GM18873 (cell line): ENCODE measurements at regions not wholly inside any gene's neighbourhood (a gene's known extent, or its start where the extent isn't known, plus 50 kb on each side); places are given as distances from the start of the nearest gene placed in this dataset.

Experiments
- ATAC-seq: cut with Tn5 transposase; IDR thresholded peaks from one replicate; pipeline ENCODE4 v1.9.1; 2021; ENCODE audit warnings: mild to moderate bottlenecking, moderate library complexity, moderate number of reproducible peaks; ENCODE audit not compliant: unreplicated experiment, low FRiP score

DNA sequence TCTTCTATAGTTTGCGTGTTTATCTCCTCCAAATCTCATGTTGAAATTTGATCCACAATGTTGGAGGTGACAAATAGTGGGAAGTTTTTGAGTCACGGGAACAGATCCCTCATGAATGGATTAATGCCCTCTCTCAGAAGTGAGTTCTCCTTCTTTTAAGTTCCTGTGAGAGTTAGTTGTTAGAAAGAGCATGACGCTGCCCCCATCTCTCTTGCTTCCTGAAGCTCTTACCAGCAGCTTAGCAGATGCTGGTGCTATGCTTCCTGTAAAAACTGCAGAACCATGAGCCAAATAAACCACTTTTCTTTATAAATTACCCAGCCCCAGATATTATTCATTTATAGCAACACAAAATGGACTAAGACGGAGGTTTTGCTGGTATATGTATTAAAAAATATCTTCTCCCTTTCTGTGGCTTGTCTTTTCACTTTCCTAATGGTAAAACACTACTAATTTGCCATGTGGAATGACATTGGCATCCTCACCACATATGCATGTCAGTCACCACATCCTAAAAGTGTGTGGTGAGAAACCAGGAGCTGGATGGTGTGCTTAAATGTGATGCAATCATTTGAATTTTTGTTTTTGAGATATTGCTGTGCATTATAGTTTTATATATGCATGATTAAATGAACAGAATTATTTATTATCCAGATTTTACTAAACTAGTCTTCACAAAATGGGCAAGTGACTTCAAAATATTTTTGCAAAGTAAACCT lies 449.3 kb downstream of the ADAMTS20 start:
- no peak for ATAC-seq

DNA sequence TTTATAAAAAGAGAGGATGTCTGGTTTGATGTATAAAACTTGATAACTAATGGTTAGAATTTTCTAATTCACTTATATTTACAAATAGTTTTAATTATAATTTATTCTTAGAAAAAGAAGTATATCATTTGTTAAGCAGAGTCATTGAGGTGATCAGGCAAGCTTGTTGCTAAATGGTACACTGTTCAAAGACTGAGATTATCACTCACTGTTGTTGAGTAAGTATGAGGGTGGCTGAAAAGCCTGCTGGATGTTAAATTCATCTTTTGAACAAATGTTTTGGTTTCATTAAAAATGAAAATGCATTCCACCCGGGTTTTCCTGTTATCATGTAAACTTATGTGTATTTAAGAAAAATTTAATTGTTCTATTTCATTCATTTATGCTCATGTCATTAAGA lies 451.8 kb downstream of the ADAMTS20 start:
- ATAC-seq = no peak

DNA sequence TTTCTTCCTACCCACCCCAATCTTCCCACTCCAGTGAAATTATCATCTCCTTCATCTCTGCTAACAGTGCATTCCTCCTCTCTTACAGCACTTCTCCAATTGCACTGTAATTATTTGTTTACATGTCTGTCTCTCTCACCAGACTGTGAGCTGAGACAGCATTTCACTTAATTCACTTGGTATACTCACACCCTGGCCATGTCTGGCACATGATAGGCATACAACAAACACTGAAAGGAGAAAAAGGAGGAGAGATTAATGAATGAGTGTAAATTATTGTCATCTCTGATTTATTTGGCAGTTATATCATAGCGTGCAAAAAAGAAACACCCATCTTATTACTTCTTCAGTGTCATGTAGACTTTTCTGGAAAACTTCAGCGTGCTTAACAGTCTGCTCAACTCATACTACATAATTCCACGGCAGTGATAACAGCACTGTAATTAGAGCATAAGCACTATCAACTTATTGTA lies 452.3 kb downstream of the ADAMTS20 start:
- no peak for ATAC-seq

DNA sequence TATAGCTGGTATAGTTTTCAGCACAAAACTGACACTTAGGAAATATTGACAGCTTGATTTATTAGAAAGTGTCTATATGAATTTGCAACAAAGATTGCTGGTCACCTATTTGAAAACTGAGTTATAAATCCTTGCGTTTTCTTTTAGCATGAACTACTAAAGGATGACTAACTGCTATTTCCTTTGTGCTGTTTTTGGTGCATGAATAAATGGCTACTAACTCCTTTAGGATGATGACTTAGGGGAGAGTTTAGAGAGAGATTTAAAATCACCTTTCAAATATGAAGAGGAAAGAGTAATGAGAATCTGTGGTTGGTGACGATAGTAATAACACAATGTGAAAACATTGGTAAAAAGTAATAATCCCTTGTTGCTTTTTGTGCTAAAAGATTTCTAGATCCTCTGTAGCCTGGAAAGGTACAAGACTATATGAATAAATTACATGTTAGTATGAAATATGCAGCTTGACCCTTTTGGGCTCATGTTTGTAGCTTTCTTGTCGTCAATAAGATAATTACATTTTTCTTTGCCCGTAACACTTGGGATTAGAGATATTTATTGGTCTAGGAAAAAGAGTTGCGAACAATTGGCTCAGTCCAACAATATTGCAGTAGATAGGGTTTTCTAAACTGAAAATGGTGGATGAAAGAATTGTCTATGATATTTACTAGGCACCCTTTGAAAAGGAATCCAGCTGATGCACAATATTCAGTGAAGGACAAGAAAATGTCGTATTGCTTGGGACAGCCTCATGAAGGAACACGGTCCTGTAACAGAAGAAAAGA lies 453.0 kb downstream of the ADAMTS20 start:
- ATAC-seq = no peak

DNA sequence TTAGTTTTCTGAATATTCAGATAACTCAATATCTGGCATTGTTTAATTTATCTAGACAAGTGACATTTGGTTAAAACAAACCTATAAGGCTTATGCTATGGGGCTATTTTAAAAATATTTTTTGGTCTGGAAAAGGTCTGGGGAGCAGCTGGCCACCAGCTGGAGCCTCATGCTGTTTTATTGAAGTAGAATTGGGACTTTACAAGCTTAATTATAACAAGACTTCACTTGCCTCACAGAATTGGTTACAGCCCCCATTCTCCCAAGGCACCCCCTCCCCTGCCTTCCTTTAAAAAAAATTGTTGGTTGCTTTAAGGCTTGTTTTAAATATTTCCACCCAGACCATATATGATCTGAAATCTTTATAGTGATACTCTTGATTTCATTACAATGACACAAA lies 453.9 kb downstream of the ADAMTS20 start:
- ATAC-seq = no peak

DNA sequence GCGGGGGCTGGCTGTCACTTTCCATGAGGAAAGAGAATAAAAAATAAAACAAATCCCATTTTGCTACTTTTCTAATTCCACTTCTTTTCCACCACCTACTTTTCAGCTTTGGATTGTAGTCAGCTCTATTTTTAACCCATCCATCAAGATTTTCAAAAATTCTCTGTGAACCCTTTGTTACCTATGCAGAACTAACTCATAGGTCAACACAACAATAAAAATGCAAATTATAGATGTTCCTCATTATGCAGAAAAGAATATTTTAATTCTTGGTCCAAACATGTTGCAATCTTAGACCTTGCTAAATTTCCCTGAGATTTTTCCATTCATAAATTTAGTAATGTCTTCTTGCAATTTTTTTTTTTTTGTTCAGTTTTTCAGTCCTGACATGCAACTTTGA lies 454.5 kb downstream of the ADAMTS20 start:
- no peak for ATAC-seq

DNA sequence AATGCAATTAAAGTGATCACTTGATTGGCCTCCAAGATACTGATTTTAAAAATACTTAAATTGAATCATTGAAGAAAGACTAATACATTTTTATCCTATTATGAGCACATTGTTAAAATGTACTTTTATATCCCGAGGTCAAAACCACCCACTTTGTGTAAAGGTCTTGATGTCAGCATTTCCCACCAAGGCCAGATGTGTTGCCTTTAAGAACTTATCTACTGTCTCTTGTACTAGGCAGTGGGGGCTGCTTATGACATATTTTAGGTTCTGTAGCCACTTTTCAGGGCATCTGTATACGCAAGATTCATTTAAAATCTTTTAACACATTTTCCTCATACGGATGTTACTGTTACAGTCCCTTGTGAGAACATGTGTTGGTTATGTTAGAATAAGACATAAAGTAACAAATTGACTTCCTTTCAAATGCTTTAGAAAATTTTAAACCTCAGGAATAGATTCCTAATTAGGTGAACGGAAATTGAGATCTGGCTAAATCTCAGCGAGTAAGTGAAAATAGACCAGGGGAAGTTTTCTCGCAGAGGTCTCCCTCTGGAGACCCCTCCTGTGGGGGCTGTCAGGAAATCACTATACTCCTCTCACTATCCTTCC lies 456.2 kb downstream of the ADAMTS20 start:
- ATAC-seq = no peak

DNA sequence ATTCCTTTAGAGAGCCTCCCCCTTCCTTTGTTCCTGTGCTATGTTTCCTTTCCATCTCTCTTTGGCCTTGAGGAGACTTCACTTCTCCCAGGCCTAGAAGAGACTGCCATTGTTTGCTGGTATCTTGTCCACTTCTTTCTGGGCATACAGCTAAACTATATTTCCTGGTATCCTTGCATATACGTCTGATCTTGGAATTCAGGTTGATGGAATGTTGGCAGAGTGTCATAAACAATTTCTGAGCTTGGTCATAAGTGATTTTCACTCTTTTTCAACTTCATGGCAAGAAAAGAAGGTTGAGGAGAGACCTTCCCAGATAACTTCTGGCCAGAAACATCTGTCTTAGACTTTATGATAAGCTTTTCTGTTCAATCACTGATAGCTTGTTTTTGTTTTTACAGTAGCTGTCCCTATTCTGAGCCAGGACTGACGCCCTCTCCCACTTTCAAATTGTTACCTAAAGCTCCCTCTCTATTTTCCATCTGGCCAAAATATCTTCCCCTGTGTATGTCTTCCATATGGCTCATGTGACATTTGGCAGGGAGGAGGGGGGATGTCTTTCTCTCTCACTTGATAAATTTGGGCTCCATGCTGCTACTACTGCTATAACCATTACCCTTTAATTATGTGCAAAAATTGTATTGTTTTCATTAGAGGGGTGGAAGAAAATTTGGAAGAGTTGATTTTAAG lies 457.0 kb downstream of the ADAMTS20 start:
- no peak for ATAC-seq

DNA sequence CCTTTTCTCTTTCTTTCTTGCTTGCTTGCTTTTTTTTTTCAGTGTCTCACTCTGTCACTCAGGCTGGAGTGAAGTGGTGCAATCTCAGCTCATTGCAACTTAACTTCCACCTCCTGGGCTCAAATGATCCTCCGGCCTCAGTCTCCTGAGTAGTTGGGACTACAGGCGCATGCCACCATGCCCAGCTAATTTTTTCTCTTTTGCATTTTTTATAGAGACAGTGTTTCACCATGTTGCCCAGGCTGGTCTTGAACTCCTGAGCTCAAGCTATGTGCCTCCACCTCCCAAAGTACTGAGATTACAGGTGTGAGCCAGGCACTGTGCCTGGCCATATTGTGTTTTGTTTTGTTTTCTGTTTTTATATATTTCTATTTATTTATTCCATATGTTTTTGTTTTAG lies 461.0 kb downstream of the ADAMTS20 start:
- ATAC-seq = no peak

DNA sequence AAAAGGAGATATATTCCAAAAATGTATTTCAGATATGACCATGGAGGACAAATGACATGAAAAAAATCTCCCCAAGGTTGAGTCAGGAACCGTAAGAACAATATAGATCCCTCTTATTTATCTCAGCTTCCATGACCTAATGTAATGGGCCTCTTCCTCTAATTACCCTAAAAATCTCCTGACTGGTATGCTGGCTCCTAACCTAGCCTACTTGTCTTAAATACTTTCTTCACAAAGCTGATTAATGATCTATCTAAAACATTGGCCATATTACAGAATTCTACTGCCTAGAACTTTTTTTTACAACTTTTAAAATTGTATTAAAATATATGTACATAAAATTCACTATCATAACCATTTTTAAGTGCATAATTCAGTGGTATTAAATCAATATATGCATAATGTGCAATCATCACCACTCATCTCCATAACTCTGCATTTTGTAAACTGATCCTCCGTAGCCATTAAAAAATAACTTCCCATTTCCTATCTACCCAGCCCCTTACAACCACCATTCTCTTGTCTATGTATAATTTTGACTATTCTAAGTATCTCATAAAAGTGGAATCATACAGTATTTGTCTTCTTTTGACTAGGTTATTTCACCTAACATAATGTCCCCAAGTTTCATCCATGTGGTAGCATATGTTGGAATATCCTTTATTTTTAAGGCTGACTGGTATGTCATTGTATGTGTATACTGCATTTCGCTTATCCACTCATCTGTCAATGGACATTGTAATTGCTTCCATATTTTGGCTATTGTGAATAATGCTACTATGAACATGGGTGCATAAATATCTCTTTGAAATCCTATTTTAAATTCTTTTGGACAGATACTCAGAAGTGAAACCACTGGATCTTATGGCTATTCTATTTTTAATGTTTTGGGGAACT lies 464.6 kb downstream of the ADAMTS20 start:
- no peak for ATAC-seq

DNA sequence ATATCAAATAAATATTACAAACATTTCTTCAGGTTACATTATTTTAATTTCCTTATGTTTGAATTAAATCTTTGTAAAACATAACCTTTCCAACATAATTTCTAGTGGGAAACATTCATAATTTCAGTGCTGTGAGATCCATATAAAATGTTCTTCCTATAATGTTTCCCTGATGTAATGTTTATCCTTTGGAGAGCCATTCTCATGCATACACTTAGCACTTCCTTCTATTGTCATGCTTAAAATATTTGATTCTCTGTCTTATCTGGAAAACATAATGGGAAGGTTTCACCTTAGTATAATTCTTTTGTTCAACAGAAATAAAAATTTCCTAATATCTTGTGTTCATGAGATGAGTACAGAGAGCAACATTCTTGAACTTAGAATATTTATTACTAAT lies 472.5 kb downstream of the ADAMTS20 start:
- no peak for ATAC-seq

DNA sequence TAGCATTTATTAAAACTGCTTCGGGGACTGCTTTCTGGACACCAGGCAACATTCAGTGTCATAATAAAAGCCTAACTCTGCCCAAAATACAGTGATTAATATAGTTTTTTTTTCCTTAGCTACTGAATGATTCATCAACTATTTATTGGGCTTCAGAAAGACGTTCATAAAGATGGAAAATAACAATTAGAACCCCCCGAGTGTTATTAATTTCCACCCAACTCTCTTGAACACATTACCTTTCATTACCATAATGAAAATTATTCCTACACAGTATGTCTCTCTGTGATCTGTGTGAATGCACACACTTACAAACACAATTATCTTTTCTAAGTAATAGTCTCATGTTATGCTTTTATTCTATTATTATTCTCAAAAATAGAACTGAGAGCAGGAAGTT lies 473.0 kb downstream of the ADAMTS20 start:
- ATAC-seq = no peak

DNA sequence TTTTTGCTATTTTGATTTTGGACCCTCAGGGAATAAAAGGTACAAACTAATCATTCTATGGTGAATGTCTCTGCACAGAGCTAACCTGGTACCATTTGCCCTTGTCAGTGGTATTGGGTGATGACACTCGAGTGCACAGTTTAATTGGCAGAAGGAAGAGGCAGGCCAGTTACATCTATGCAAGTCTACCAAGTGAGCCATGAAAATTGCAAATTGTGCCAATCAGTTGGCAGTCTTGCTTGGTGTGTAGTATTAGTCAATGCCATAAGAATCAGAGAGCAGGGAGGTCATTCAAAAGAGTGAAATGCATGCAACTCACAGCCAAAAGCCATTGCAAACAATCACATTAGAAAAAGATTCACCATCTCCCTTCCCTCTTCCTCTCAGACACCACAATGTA lies 479.6 kb downstream of the ADAMTS20 start:
- ATAC-seq = no peak

DNA sequence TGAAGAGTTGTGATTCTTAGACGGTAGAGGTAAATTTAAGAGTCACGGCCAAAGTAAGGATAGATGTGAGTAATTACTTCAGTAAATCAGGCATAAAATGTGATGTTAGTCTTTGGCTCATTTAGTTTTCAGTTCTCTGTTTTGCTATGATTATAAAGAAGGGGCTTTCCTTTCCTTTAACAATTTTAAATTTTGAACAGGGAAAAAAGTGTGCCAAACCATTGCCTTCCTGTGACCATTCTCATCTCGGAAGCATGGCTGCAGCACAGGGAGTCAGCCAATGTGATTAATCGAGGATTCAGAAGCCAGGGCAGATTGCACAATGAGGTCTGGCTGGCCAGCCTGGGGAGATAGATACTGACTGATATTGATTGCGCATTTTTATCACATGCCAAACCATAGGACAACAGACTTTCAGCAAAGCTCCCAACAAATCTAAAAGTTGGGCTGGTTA lies 480.2 kb upstream of the PRICKLE1 start:
- no peak for ATAC-seq

DNA sequence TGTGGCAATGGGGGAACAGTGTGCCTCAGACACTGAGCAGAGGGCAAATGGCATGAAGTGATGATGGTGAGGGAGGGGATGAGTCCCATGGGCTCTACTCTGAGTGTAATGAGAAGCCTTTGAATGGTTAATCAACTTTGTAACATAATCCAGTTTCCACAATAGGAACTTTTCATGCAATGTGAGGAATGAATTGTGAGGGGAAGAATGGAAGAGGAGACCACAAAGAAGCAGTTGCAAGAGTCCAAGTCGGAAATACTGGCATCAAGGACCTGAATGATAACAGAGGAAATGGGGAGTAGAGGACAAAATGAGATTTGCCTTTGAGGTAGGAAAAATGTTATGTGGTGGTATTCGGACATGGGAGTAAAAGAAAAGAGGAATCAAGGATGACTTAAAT lies 476.9 kb upstream of the PRICKLE1 start:
- no peak for ATAC-seq

DNA sequence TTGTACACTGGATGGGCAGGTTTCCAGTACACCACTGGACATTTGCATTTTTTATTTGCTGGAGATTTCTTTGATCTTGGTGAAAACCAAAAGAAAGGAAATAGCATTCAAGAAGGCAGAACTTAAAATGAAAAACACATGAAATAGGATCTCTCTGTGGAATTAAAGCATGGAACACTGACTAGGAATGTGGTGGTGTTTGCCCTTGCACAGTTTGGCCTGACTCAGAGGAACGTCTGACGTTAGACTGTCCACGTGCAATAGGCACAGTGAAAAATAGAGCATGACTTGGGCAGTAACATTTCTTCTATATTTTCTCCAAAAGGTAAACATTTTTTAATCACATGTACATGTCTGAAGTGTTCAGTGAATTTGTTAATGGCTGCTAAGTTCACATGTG lies 474.1 kb upstream of the PRICKLE1 start:
- no peak for ATAC-seq

DNA sequence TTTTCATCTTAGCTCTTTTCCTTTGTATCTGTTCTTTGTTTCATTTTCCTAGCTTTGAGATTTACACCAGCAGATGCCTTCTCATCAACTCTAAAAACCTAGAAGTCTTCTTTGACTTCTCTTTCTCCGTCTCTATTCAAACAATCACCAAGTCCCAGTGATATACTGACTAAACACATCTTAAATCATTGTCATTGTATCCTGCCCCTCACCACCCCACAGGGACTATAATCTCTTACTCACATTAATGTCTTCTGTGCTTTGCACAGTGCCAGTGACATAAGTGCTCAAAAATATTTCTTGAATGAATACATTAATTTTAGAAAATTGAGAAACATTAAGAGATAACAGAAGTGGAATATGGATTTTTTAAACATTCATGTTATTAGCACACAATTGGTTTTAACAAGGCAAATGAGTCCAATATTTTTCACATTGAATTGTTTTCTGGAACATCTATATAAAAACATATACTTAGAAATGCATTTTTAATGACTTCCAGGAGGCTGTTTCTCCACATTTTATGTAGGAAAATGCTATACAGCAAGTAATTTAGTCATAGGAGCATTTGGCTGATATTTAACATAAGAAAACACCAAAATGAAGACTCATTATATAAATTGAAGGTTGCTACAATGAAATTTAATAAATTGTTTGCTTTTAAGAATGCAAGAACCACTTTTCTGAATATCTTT lies 472.8 kb upstream of the PRICKLE1 start:
- no peak for ATAC-seq

DNA sequence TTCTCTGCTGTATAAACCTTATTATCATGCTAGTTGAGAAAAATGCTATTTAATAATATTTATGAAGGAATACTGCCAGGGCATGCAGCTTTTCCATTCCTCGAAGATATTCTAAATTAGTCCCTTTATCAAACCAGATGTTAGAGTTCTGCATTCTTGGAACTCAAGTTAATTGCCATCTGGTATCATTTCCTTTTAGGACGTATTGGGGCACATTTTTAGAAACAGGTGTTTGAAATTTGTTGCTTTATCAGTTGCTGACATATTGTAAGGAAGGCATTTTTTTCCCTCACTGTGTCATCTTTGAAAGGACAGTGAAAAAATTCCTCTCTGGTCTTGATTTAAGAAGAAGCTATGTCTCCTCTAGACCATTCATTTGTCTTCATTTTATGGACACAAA lies 471.2 kb upstream of the PRICKLE1 start:
- ATAC-seq = no peak

DNA sequence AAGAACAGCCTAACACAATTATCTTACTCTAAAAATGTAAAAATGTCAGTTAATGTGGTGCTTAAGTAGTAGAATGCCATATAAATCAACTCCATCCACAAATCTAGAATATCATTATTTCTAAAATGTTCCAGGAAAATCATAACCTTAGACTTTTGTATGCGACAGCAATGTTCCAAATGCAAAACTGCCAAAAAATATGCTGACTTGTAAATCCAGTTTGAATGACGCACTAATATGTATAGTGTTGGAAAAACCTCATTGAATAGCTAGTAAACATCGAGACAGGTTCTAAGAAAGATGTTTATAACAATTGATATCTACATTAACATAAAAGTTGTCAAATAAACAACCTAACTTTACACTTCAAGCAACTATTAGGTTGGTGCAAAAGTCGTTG lies 469.1 kb upstream of the PRICKLE1 start:
- no peak for ATAC-seq
